ENCODE measurements at regions not wholly inside any gene's neighbourhood (a gene's known extent, or its start where the extent isn't known, plus 50 kb on each side); places are given as distances from the start of the nearest gene placed in this dataset.

DNA sequence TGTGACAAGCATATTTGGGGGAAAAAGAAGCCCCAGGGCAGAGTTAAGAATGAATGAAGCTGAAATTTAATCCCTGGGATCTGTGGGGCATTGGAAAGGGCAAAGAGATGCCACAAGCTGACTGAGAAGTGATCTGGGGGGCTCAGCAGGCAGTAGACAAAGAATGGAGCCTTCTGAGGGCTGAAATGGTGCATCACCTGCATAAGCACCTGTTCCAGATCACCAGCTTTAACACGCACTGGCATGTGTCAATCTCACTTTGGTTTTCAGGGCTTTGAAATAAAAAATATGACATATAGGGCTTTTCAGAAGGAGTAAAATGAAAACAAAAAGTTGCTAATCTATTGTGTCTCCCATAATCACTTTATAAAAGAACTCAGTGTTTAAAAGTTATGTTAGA is 210.8 kb upstream of the ARHGEF26 start:
- no peak overlapping the region for H3K4me3 ChIP-seq (ENCODE audit: low read depth, low read length)
- no peak for DNase-seq (ENCODE audit: low read depth)
- in situ Hi-C loops (cut with HindIII; ENCODE audit: low sequenced_read_pairs): no loop called here
- TF ChIP-seq, protein P1, sequence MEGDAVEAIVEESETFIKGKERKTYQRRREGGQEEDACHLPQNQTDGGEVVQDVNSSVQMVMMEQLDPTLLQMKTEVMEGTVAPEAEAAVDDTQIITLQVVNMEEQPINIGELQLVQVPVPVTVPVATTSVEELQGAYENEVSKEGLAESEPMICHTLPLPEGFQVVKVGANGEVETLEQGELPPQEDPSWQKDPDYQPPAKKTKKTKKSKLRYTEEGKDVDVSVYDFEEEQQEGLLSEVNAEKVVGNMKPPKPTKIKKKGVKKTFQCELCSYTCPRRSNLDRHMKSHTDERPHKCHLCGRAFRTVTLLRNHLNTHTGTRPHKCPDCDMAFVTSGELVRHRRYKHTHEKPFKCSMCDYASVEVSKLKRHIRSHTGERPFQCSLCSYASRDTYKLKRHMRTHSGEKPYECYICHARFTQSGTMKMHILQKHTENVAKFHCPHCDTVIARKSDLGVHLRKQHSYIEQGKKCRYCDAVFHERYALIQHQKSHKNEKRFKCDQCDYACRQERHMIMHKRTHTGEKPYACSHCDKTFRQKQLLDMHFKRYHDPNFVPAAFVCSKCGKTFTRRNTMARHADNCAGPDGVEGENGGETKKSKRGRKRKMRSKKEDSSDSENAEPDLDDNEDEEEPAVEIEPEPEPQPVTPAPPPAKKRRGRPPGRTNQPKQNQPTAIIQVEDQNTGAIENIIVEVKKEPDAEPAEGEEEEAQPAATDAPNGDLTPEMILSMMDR (IDR thresholded peaks at IDR 0.05; ENCODE audit: low read depth, low read length, missing control alignments): no peak

DNA sequence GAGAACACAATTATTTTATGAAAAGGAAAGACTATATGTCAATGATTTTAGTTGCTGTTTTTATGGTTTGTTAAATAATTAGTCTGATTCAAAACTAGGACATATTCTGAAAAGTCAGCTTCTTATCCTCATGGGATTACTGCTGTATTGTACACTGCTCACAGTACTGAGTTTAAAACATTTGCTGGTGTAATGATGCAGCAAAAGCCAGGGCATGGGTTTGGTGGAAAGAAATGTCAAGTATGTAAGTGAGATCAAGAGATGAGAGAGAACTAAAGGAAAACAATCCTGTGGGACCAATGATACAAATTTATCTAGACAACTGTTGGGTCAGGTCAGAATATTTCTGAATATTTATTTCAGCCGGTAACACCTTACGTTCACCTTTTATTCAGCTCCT is 210.1 kb upstream of the ARHGEF26 start:
- in situ Hi-C loops (cut with HindIII; ENCODE audit: low sequenced_read_pairs): no loop called here
- TF ChIP-seq, protein P1 (IDR thresholded peaks at IDR 0.05; ENCODE audit: low read depth, low read length, missing control alignments): no peak
- H3K4me3 ChIP-seq (ENCODE audit: low read depth, low read length): no peak overlapping the region
- DNase-seq (ENCODE audit: low read depth): no peak

DNA sequence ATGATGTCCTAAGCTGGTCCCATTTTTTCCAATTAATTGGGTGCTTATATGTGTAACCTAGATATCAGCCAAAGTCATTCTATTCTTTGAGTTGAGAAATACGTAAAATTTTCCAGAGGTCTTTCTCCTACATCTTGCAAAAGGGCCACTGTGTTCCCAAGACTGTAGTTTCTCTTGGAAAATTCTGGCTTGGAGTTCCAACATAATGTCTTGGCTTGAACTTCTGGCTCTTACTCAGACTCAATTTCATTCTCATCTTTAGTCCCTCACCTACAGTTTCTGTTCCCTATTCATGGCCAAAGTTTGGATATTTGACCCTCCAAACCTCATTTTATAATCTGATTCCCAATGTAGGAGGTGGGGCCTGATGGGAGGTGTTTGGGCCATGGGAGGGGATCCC is 201.4 kb upstream of the ARHGEF26 start:
- TF ChIP-seq, protein P1 (IDR thresholded peaks at IDR 0.05; ENCODE audit: low read depth, low read length, missing control alignments): no peak
- in situ Hi-C loops (cut with HindIII; ENCODE audit: low sequenced_read_pairs): no loop called here
- no peak for DNase-seq (ENCODE audit: low read depth)
- no peak overlapping the region for H3K4me3 ChIP-seq (ENCODE audit: low read depth, low read length)

DNA sequence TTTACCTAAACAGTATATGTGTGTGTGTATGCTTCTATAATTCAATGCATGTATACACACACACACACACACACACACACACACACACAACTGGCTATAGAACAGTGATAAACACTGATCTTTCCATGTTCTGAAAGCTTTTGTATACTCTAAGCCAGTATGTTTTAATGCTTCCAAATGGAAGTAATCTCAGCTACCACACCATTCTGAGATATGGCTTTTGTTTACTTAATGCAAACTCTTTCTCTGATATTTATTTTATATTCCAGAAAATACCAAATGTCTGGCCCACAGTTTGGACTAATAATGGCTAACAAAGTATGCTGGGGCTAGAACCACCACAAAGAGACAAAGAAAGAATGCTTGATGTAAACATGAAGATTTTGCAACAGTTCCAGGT is 199.4 kb upstream of the ARHGEF26 start:
- TF ChIP-seq, protein P1 (IDR thresholded peaks at IDR 0.05; ENCODE audit: low read depth, low read length, missing control alignments): no peak
- no peak for DNase-seq (ENCODE audit: low read depth)
- H3K4me3 ChIP-seq (ENCODE audit: low read depth, low read length): no peak overlapping the region
- in situ Hi-C loops (cut with HindIII; ENCODE audit: low sequenced_read_pairs): no loop called here

DNA sequence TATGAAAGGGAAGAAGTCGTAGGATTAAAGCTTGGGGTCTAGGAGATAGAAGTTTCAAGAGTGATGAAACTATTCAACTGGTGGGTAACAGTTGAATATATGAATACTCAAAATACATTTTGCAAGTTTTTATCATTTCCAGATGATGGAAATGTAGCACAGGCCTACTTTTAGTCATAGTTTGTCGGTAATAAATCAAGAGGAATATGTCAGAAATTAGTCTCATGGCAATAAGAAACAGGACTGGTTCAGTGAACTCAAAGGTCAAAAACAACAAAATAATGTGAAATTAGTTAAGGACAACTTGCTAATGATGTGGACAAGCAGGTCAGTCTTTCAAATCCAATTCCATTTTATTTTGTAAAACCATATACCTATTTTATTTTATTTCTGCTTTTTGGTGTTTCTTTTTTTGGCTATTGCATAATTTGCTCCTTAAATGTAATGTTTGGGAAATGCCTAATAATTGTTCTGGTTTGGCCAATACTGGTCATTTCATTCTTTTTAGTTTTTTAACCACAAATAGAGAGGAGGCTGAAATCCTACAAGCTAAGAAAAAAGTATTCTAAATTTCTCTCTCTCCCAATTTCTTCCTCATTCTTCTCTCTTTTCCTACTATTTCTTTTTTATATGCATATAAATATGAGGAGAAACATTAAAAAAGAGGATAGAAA is 195.2 kb upstream of the ARHGEF26 start:
- no peak for DNase-seq (ENCODE audit: low read depth)

DNA sequence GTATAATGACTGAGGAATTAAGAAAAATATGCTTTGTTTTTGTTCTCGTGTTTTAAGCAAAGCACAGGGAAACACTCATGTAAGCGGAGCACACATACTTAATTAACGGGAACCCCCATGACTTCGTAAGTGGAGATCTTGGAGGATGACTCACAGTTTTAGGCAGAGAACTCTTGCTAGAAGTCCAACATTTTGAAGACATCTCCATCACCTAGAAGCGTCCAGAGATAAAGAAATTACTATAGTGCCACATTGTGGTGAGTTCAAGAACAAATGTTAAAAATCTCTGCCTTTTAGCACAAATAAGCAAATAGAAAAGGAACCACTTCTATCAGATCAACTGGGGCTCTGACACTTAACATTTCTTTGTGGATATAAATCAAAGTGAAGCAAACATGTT is 194.1 kb upstream of the ARHGEF26 start:
- H3K4me3 ChIP-seq (ENCODE audit: low read depth, low read length): no peak overlapping the region
- in situ Hi-C loops (cut with HindIII; ENCODE audit: low sequenced_read_pairs): no loop called here
- TF ChIP-seq, protein P1 (IDR thresholded peaks at IDR 0.05; ENCODE audit: low read depth, low read length, missing control alignments): no peak
- DNase-seq (ENCODE audit: low read depth): peak; percentile 48

More for the DNA sequence above, 195.2 kb upstream of the ARHGEF26 start:
- in situ Hi-C loops (cut with HindIII; ENCODE audit: low sequenced_read_pairs): no loop called here
- no peak overlapping the region for H3K4me3 ChIP-seq (ENCODE audit: low read depth, low read length)
- TF ChIP-seq, protein P1 (IDR thresholded peaks at IDR 0.05; ENCODE audit: low read depth, low read length, missing control alignments): no peak

Data from astrocyte of the cerebellum (primary cell).